HG03342 (cell line): ENCODE measurements at regions not wholly inside any gene's neighbourhood (a gene's known extent, or its start where the extent isn't known, plus 50 kb on each side); places are given as distances from the start of the nearest gene placed in this dataset.
"Not testable (repeated sequence)": the region's sequence is repeated elsewhere in the genome, so short reads cannot be mapped to it uniquely, and the experiment has no call there.

Source experiments
- ATAC-seq: cut with Tn5 transposase; IDR thresholded peaks from one replicate; pipeline ENCODE4 v1.9.1; 2021; ENCODE audit warnings: mild to moderate bottlenecking, moderate library complexity; ENCODE audit not compliant: unreplicated experiment

DNA sequence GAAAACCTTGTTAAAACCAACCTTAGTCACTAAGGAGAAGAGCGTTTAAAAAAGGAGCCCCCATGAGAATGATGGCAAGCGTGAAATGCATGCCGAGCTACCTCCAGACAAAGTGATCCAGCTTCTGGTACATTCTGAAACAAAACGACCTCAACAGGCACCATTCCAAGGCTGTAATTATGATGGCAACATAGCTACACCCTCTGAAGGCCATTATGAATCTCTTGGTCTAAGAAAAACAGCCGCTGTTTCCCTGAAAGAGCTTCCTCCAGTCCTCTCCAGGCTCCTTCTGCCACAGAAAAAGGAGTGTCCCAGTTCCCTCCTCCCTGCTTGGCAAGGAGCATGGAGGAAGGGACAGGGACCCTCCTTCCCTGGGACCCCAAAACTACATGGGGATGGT is 50.0 kb upstream of the ABLIM1 start:
- no peak for ATAC-seq

DNA sequence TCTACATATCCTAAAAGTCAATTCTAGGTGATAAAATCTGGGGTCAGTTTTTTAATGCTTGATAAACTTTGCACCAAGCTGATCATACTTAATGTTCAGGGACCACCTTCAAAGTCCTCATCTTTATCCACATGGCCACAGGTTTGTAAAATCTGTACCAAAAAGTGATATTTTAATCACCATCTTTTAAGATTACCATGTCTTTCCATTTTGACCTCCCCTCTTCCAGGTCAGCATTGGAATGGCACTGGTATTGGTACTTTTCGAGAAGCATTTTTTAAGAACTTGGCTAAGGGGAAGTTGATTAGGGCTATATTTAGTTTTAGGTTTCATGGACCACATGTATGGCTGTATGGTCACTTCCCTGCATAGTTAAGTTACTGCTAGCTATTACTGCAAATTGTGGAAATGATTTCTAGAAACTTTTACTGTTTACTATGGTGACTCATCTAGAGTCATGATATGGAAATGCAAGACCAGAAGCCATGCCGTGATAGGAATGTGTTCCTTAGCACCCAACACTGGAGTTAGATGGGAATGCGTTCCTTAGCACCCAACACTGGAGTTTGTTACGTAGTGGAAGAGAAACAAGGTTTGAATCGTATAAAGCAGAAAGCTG is 50.8 kb upstream of the ABLIM1 start:
- ATAC-seq, result no peak

DNA sequence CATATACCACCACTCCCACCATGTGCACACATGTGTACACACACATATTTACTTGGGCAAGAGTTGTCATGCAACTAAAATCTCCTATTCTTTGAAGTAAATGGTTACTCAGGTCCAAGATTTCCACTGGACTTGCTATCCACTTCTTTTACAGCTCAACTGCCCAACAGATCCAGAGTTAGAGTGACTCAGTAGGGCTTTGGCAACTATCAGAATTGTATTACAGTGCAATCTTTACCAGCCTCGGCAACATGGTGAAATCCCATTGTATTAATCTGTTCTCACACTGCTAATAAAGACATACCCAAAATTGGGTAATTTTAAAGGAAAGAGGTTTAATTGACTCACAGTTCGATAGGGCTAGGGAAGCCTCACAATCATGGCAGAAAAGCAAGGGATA is 51.9 kb upstream of the ABLIM1 start:
- no peak for ATAC-seq

DNA sequence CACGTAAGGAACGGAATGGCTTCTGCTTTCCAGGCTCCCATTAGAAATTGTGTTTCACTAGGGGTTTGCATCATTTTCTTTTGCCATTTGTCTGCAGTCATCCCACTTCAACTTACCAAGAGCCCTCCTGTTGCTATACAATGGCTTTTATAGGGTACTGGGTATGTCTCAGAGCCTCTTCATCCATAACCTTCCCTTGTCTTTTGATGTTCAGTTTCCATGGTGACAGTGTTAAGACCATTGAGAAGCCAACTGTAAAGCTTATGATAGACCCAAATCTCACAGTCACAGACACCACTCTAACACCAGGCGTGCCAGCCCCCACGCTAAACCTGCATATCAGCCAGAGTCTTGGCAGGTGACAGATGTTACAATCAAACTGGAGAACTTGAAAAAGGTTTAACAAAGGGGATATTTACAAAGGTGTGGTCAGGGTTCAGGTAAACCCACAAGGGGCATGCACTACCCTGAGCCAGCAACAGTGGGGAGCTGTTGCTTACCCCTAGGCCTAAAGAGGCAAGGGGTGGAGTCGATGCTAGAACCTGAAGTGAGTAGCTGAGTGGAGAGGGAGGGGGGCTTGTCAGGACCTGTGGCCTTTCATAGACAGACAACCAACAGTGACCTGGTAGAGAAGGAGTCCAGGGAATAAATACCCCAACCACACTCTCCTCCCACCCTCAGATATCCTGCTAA is 53.2 kb upstream of the ABLIM1 start:
- ATAC-seq, result no peak

DNA sequence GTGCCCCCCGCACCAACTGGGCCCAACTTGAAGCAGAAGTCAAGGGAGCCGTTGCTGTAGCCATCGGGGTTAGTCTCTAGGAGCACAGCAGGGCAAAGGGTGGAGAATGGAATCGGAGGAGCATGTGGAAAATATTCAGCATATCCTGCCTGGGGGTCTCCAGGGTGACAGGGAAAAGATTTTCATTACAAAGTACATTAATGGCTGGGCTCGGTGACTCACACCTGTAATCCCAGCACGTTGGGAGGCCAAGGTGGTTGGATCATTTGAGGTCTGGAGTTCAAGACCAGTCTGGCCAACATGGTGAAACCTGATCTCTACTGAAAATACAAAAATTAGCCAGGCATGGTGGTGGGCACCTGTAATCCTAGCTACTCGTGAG is 53.8 kb upstream of the ABLIM1 start:
- ATAC-seq, result no peak

DNA sequence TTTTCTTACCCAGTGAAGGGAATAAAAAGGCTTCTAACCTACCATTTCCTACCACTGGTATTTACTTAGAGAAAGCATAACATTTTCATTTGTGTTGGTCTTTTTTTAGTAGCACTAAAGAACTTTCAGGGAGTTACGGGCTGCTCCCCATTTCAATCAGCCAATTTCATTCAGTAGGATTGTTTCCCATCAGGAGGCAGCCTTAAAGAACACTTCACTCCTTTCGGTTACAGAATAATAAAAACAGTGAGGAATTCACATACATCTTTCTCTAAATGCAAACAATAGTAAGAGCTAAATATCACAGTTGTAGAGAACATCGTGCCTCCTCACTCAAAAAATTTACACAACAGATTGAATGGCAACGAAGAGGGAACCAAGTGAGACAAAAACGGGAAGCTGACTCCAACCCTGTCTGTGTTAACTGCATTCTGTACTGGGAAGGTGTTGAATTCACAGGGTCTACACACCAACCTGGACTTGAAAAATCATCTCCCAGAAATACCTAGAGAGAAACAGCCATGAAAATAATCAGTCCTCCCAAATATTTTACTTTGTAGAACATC is 55.5 kb upstream of the ABLIM1 start:
- ATAC-seq, result no peak

DNA sequence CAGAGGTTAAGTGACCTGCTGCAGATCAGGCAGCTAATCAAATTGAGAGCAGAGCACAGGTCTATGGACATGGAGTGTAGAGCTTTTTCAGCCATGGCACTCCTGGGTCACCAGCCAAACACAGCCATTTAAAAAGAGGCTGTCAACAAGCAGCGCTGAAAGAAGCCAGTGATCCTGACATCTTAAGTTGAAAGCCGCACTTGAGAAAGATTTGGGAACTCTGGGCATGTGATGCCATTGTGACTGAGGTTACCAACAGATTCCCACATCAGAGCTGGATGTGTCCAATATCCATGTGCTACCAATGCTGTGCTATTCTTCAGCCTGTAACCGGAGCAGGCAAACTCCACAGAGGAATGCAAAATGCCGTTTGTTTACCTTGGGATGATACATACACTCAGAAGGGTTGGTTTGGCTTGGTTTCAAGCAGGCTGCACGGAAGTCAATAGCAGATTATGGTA is 56.2 kb upstream of the ABLIM1 start:
- no peak for ATAC-seq

DNA sequence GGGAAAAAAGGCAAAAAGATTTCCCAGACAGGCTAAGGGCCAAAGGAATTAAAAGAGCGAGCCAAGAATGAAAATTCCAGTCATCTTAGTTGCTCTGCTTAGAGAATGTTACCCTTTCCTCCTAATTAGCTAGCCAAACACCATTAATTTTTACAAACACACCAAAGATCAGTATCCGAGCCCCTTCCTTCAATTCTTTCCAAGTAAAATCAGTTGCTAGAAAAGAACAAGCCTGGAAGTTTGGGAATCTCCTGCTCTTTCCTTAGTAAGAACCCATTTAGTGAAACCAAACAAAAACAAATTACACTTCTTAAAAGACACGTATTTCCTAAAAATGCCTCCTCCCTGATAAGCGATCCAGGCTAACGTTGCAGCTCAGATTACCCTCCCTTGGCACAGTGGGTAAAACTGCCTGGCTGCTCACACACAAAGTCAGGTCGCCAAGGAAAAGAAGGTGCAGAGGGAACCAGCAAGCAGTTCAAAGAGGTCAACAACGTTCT is 57.1 kb upstream of the ABLIM1 start:
- no peak for ATAC-seq

DNA sequence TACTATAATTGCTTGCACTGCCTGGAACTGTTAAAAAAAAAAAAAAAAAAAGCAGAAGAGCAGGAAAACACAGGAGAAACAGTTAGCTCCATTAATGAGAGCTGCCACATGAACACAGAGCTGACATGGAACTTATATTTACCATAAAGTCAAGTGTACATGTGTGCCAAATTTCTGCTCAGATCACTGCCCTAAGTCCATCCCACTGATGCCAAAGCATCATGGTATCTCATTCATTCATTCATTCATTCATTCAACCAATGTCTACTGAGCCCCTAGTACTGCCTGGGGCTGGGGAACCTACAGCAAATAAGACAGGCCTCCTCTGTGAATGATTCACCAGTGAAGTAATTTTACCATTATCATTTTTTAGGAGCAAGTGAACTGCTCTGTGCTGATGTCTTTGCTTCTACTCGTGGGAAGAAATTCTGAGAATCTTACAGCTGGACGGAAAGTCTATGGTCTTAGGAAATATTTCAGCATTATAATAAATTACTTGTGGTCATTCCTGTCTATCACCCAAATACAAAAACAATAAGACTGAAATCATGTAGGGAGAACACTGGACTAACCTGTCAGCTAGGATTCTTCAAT is 58.8 kb upstream of the ABLIM1 start:
- ATAC-seq, result no peak

DNA sequence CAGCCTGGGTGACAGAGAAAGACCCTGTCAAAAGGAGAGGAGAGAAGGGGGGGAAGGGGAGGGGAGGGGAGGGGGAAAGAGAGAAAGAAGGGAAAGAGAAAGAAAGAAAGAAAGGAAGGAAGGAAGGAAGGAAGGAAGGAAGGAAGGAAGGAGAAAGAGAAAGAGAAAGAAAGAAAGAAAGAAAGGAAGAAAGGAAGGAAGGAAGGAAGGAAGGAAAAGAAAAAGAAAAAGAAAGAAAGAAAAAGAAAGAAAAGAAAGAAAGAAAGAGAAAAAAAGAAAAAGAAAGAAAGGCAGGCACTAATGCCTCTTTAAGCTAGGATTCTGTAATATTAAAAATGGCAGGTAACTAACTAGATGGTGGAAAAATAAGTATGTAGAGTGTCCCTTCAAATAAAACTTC is 59.8 kb upstream of the ABLIM1 start:
- ATAC-seq, result not testable (repeated sequence)

DNA sequence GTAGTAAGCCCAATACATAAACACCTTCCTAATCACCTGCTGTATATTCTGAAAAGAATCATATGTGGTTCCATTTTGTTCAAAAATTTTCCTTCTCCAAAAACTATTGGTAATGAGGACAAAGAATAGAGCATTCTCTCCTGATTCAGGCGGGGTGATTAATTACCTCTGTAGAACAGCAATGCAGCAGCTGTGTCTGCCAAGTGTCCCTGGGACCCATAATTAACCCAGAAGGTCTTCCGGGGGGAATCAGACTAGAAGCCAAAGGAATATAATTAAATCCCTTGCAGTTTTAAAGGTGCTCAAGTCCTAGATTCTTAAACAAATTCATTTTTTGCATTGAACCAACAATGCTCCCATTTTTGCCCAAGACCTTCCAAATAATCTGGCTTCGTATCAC is 60.3 kb upstream of the ABLIM1 start:
- no peak for ATAC-seq

DNA sequence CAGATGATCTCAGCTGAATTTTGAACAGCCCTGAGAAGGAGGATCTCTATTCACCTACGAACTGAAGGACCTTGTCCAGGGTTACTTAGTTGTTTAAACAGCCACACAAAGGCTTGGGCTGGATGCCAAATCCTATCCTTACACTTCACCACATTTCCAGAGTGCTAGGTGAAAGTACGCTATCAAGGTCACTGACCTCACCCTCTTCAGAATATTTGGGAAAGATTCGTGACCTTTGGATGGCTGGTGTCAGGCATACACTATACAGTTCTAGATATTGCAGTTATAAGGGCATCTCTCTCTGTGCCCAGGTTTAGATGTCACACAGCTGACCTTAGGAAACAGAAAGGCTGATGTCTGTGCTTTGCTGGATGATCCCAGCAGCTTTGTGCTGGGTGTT is 61.2 kb upstream of the ABLIM1 start:
- ATAC-seq, result no peak

DNA sequence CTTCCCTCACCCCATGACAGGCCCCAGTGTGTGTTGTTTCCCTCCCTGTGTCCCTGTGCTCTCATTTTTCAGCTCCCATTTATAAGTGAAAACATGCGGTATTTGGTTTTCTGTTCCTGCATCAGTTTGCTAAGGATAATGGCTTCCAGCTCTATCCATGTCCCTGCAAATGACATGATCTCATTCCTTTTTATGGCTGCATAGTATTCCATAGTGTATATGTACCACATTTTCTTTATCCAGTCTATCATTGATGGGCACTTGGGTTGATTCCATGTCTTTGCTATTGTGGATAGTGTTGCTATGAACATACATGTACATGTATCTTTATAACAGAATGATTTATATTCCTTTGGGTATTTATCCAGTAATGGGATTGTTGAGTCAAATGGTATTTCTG is 61.9 kb upstream of the ABLIM1 start:
- ATAC-seq, result not testable (repeated sequence)

DNA sequence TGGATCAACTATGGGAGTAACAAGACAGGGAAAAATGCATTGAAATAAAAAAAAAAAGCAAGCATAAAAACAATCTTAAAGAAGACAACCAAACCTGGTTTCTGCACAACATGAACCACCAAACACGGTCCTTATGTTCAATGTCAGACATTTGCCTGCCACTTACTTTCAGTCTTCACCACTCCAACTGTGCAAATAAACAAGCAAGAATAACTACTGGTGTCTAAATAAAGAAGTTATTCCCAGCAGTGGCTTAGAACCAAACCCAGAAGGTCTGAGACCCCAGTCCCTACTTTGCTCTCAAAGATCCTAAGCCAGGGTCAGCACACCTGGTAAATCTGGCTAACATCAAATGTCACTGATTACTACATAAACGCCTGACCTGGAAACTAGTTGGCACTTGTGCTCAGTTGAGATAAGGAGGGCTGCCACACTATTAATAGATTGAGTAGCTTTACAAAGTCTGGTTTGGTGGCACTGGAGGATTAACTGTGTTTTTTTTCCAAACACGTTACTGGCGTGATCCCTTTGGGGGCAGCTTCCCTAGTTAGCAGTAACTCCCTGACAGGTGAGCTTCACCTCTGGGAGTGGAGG is 62.7 kb upstream of the ABLIM1 start:
- ATAC-seq, result no peak

DNA sequence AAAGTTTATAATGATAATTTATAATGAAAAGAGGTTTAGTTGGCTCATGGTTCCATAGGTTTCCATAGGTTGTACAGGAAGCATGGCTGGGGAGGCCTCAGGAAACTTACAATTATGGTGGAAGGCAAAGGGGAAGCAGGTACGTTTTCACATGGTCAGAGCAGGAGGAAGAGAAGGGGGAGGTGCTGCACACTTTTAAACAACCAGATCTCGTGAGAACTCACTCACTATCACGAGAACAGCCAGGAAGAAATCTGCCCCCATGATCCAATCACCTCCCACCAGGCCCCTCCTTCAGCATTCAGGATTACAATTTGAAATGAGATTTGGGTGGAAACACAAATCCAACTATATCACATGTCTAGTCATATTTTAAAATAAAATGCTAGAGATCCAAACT is 64.1 kb upstream of the ABLIM1 start:
- ATAC-seq, result not testable (repeated sequence)

DNA sequence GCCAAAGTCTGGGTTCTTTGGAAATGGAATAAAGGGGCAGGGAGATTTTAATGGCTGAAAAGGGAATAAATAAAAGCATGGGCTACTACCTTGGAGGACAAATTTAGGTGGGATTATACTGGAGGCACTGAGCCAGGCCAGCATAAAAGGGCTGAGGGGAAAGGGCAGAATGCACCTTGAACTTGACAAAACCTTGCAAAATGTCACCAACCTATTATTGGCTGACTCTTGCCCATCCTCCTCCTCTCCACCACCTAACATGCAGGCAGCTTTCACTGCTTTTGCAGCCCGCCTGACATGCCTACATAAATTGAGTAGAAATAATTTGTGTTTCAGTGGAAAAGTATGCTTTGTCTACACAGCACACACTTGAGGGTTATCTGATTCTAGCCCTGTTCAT is 65.3 kb upstream of the ABLIM1 start:
- ATAC-seq, result no peak

DNA sequence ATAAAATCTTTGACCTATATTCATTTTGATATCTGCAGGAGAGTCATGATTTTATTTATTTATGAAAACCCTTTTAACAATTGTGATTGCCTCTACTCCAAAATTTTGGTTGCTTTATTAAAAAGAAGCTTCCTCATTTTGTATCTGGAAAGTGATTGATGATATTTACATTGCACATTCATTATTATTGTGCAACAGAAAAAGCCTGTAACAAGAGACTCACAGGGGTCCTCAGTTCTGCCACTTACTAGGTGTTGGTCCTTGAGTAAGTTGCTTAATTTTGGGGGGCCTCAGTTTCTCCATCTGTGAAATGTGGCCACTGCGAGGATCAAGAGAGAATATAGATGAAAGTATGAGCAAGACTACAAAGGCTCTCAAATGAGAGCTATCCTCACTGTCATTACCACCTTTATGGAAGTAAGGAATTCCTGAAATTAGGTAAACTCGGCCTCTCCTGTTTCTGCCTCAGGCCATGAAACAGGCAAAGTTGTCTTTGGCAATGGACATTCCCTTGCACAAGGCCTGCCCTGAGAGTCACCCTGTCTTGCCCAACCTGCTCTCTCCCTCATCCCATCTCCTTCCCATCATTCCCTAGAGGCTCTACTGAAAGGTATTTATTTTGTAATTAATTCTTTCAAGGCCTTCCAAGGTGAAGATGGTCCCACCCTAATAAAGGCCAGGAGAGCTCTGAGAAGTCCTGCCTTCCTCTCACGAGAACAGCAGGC is 66.1 kb upstream of the ABLIM1 start:
- ATAC-seq, result no peak

DNA sequence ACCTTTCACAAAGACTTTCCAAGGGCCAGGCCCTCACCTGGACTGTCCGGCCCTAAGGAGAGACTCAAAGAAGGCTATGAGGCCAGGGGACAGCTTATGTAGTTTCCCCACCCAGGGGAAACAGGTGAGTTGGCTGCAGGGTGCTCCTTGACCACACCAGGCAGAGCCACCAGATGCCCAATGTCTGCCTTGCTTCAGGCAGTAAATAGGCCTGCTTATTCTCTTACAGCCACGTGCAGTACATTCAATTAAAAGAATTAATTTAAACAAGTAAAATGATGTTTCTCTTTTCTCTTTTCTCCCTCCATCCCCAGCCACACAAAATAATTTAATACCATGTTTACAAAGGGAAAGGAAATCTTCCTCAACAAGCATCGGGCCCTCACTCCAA is 66.6 kb upstream of the ABLIM1 start:
- no peak for ATAC-seq

DNA sequence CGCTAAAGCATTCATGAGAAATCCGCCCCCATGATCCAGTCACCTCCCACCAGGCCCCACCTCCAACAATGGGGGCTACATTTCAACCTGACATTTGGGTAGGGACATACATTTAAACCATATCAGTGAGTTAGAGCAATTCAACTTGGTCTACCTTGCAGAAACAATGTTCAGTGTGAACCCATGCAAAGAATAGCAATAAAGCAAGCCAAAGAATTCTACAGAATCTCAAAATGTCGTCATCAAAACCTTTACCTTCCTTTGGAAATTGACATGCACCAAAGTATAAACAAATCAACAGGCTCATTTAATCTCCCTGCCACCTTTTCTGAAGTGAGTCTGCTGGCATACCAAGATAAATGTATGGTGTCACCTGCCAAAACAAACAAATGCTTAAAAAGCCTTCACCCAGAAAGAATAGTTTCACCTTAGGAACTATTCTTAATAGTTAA is 68.8 kb upstream of the ABLIM1 start:
- no peak for ATAC-seq

DNA sequence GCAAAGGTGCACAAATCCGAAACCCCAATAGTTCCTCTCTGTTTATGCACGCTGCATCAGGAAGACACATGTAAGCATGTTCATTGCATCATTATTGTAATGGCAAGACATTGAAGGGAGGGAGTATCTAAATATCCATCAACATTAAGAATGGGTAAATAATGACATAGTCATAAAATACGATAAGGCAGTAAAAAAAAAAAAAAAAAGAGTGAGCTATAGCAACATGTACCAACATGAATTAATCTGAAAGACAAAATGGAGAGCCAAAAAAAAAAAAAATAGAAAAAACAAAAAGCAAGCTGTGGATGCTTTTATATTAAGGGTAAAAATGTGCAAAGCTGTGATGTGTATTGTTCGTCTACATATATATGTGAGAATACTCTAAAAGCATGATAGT is 70.2 kb upstream of the ABLIM1 start:
- ATAC-seq, result no peak

DNA sequence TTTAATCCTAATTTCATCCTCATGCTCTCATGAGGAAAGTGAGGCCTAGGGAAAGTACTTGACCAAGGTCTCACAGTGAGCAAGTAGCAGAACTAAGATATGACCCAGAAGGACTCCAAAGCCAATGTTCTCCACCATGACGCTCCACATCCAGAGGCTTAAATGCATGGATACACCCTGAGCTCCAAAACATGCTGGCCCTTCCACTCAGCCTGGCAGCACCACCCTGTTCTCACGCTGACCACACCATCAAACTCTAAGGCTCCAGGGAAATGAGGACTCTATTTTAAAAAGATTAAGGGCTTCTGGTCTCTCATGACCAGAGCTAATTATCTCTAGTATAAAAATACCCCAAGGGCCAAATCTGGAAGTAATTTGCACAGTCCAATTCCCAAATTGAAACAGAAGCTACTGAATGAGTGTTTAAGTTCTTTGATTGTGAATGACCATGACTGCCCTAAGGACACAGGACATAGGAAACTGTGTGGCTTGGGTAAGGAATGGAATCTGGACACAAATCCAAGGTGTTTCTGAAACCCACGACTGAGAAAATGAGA is 71.1 kb upstream of the ABLIM1 start:
- no peak for ATAC-seq
